ENCODE measurements at regions not wholly inside any gene's neighbourhood (a gene's known extent, or its start where the extent isn't known, plus 50 kb on each side); places are given as distances from the start of the nearest gene placed in this dataset.
"Not testable (repeated sequence)": the region's sequence is repeated elsewhere in the genome, so short reads cannot be mapped to it uniquely, and the experiment has no call there.

DNA sequence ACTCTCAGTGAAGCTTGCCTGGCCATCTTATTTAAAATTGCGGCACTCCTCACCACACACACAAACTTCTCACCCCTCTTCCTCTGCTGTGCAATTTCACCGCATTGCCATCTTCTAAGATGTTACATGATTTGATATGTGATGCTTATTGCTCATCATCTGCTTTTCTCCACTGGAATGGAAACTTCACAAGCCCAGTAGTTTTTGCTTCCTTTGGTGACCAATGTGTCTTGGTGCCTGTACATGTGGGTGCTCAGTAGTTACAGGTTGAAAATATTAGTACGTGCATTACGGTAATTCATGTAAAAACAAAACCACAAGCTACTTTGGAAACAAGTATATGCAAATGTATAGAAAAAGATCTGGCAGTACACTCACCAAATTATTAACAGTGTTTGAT, 99.2 kb downstream of the SPDYE17 start:
- H3K36me3 ChIP-seq (ENCODE audit: insufficient read depth, low read length, poor library complexity, severe bottlenecking); H3K27me3 ChIP-seq (replicated peaks; ENCODE audit: insufficient read depth, low read depth, low read length, poor library complexity); POLR2A ChIA-PET (ENCODE audit: low non-redundant PET); H3K27ac ChIP-seq (ENCODE audit: low read depth, low read length, poor library complexity, severe bottlenecking); H3K9me3 ChIP-seq (ENCODE audit: low read depth, low read length, poor library complexity, severe bottlenecking); DNase-seq (ENCODE audit: low spot score); intact Hi-C loops (cut with micrococcal nuclease; ENCODE audit: unreplicated experiment); H3K4me1 ChIP-seq (ENCODE audit: insufficient read depth, low read length, poor library complexity, severe bottlenecking); CTCF ChIA-PET; BruUV-seq (replicated peaks); H3K4me3 ChIP-seq (ENCODE audit: low read depth, low read length, poor library complexity, severe bottlenecking): not testable (repeated sequence)

DNA sequence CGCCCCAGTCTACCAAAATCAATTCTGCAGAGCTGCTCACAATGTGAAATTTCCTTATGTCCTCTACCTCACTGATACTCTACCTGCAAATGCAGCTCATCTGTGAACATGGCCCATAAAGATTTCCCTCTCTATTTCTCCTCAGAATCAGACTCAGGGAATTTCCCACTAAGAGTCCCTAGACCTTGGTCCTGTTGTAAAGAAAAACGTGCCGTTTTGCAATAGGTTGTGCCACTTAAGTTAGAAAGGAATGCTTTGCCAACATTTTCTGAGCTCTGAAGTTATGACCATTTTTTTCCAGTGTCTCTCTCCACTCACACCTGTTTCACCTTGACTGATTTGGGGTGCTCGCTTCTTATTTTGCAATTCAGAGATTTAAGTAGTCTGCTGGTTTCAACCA, 100.7 kb downstream of the SPDYE17 start:
- DNase-seq (ENCODE audit: low spot score); POLR2A ChIA-PET (ENCODE audit: low non-redundant PET); H3K27ac ChIP-seq (ENCODE audit: low read depth, low read length, poor library complexity, severe bottlenecking); H3K4me3 ChIP-seq (ENCODE audit: low read depth, low read length, poor library complexity, severe bottlenecking); intact Hi-C loops (cut with micrococcal nuclease; ENCODE audit: unreplicated experiment); H3K36me3 ChIP-seq (ENCODE audit: insufficient read depth, low read length, poor library complexity, severe bottlenecking); H3K4me1 ChIP-seq (ENCODE audit: insufficient read depth, low read length, poor library complexity, severe bottlenecking); CTCF ChIA-PET; H3K27me3 ChIP-seq (replicated peaks; ENCODE audit: insufficient read depth, low read depth, low read length, poor library complexity); H3K9me3 ChIP-seq (ENCODE audit: low read depth, low read length, poor library complexity, severe bottlenecking); BruUV-seq (replicated peaks): not testable (repeated sequence)

GRCh38 chr7:76930416-76930815, 101.7 kb downstream of the SPDYE17 start:
- intact Hi-C loops (cut with micrococcal nuclease; ENCODE audit: unreplicated experiment); H3K4me1 ChIP-seq (ENCODE audit: insufficient read depth, low read length, poor library complexity, severe bottlenecking); H3K4me3 ChIP-seq (ENCODE audit: low read depth, low read length, poor library complexity, severe bottlenecking); H3K27ac ChIP-seq (ENCODE audit: low read depth, low read length, poor library complexity, severe bottlenecking); CTCF ChIA-PET; POLR2A ChIA-PET (ENCODE audit: low non-redundant PET); H3K27me3 ChIP-seq (replicated peaks; ENCODE audit: insufficient read depth, low read depth, low read length, poor library complexity); H3K9me3 ChIP-seq (ENCODE audit: low read depth, low read length, poor library complexity, severe bottlenecking); H3K36me3 ChIP-seq (ENCODE audit: insufficient read depth, low read length, poor library complexity, severe bottlenecking); BruUV-seq (replicated peaks); DNase-seq (ENCODE audit: low spot score): not testable (repeated sequence)

- POLR2A ChIA-PET (ENCODE audit: low non-redundant PET); H3K36me3 ChIP-seq (ENCODE audit: insufficient read depth, low read length, poor library complexity, severe bottlenecking); DNase-seq (ENCODE audit: low spot score); BruUV-seq (replicated peaks); intact Hi-C loops (cut with micrococcal nuclease; ENCODE audit: unreplicated experiment); H3K27ac ChIP-seq (ENCODE audit: low read depth, low read length, poor library complexity, severe bottlenecking); H3K4me3 ChIP-seq (ENCODE audit: low read depth, low read length, poor library complexity, severe bottlenecking); H3K27me3 ChIP-seq (replicated peaks; ENCODE audit: insufficient read depth, low read depth, low read length, poor library complexity); H3K4me1 ChIP-seq (ENCODE audit: insufficient read depth, low read length, poor library complexity, severe bottlenecking); CTCF ChIA-PET; H3K9me3 ChIP-seq (ENCODE audit: low read depth, low read length, poor library complexity, severe bottlenecking): not testable (repeated sequence)
Measured at GRCh38 chr7:76928751-76929150, 103.4 kb downstream of the SPDYE17 start.

GRCh38 chr7:76927741-76928393, 104.3 kb downstream of the SPDYE17 start:
- H3K27ac ChIP-seq (ENCODE audit: low read depth, low read length, poor library complexity, severe bottlenecking); CTCF ChIA-PET; BruUV-seq (replicated peaks); intact Hi-C loops (cut with micrococcal nuclease; ENCODE audit: unreplicated experiment); H3K4me3 ChIP-seq (ENCODE audit: low read depth, low read length, poor library complexity, severe bottlenecking); DNase-seq (ENCODE audit: low spot score); H3K4me1 ChIP-seq (ENCODE audit: insufficient read depth, low read length, poor library complexity, severe bottlenecking); H3K27me3 ChIP-seq (replicated peaks; ENCODE audit: insufficient read depth, low read depth, low read length, poor library complexity); H3K36me3 ChIP-seq (ENCODE audit: insufficient read depth, low read length, poor library complexity, severe bottlenecking); H3K9me3 ChIP-seq (ENCODE audit: low read depth, low read length, poor library complexity, severe bottlenecking); POLR2A ChIA-PET (ENCODE audit: low non-redundant PET): not testable (repeated sequence)

GRCh38 chr7:76926416-76926815, 105.7 kb downstream of the SPDYE17 start:
- DNase-seq (ENCODE audit: low spot score); H3K27ac ChIP-seq (ENCODE audit: low read depth, low read length, poor library complexity, severe bottlenecking); H3K9me3 ChIP-seq (ENCODE audit: low read depth, low read length, poor library complexity, severe bottlenecking); POLR2A ChIA-PET (ENCODE audit: low non-redundant PET); H3K27me3 ChIP-seq (replicated peaks; ENCODE audit: insufficient read depth, low read depth, low read length, poor library complexity); H3K4me3 ChIP-seq (ENCODE audit: low read depth, low read length, poor library complexity, severe bottlenecking); intact Hi-C loops (cut with micrococcal nuclease; ENCODE audit: unreplicated experiment); CTCF ChIA-PET; H3K36me3 ChIP-seq (ENCODE audit: insufficient read depth, low read length, poor library complexity, severe bottlenecking); H3K4me1 ChIP-seq (ENCODE audit: insufficient read depth, low read length, poor library complexity, severe bottlenecking); BruUV-seq (replicated peaks): not testable (repeated sequence)
